IPS-15b (cell line): ENCODE measurements at regions not wholly inside any gene's neighbourhood (a gene's known extent, or its start where the extent isn't known, plus 50 kb on each side); places are given as distances from the start of the nearest gene placed in this dataset.

ENCODE experiments used
- H3K27me3 ChIP-seq: one replicate; pipeline ENCODE4 v1.6.1; 2013; ENCODE audit warnings: low read length; ENCODE audit not compliant: control insufficient read depth, insufficient read depth
- H3K36me3 ChIP-seq: one replicate; pipeline ENCODE4 v1.6.1; 2013; ENCODE audit warnings: low read length; ENCODE audit not compliant: control insufficient read depth, insufficient read depth
- H3K4me1 ChIP-seq: one replicate; pipeline ENCODE4 v1.6.1; 2013; ENCODE audit warnings: mild to moderate bottlenecking, low read length; ENCODE audit not compliant: control insufficient read depth, insufficient read depth
- H3K4me3 ChIP-seq: one replicate; pipeline ENCODE4 v1.5.1; 2013; ENCODE audit warnings: low read depth, low read length
- H3K9ac ChIP-seq: one replicate; pipeline ENCODE4 v1.6.1; 2013; ENCODE audit warnings: low read depth, mild to moderate bottlenecking, low read length
- H3K9me3 ChIP-seq: one replicate; pipeline ENCODE4 v1.6.1; 2013; ENCODE audit warnings: mild to moderate bottlenecking, low read length; ENCODE audit not compliant: control insufficient read depth, insufficient read depth

GRCh38 chr9:16197578-16198370 is 644.9 kb downstream of the CCDC171 start:
- H3K4me3 ChIP-seq = no peak overlapping the region
- H3K9ac ChIP-seq = no peak overlapping the region
- no peaks in the 10 kb centered on the region for H3K27me3 ChIP-seq
- peaks cover 6% of the 10 kb centered on the region for H3K4me1 ChIP-seq
- no peaks in the 10 kb centered on the region for H3K9me3 ChIP-seq
- no peaks in the 10 kb centered on the region for H3K36me3 ChIP-seq

GRCh38 chr9:16198996-16199395 is 646.2 kb downstream of the CCDC171 start:
- H3K9me3 ChIP-seq = no peaks in the 10 kb centered on the region
- peaks cover 3% of the 10 kb centered on the region for H3K4me1 ChIP-seq
- no peaks in the 10 kb centered on the region for H3K27me3 ChIP-seq
- no peak overlapping the region for H3K9ac ChIP-seq
- no peaks in the 10 kb centered on the region for H3K36me3 ChIP-seq
- no peak overlapping the region for H3K4me3 ChIP-seq

DNA sequence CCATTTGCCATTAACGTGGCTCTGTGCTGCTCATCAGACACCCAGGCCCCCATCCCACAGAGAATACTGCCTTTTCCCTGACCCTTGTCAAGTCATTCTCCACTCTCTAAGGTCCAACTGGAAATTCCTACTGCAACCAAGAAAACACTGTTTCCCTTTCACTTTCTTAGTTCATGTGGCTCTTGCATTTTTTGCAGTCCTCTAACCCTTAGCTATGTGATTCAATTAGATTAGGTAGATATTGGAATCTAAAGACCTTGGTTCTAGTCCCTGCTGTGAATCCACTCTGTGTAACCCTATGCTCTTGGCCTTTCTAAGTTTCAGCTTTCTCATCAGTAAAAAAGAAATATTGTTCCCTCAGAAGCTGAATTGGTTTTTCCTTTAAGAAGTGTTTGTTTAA is 649.4 kb downstream of the CCDC171 start:
- Histone ChIP-seq H3K9me3 (no peaks in the 10 kb centered on the region), H3K27me3 (no peaks in the 10 kb centered on the region), H3K9ac (no peak overlapping the region), H3K4me3 (no peak overlapping the region), H3K36me3 (no peaks in the 10 kb centered on the region), H3K4me1 (peaks cover 3% of the 10 kb centered on the region)

DNA sequence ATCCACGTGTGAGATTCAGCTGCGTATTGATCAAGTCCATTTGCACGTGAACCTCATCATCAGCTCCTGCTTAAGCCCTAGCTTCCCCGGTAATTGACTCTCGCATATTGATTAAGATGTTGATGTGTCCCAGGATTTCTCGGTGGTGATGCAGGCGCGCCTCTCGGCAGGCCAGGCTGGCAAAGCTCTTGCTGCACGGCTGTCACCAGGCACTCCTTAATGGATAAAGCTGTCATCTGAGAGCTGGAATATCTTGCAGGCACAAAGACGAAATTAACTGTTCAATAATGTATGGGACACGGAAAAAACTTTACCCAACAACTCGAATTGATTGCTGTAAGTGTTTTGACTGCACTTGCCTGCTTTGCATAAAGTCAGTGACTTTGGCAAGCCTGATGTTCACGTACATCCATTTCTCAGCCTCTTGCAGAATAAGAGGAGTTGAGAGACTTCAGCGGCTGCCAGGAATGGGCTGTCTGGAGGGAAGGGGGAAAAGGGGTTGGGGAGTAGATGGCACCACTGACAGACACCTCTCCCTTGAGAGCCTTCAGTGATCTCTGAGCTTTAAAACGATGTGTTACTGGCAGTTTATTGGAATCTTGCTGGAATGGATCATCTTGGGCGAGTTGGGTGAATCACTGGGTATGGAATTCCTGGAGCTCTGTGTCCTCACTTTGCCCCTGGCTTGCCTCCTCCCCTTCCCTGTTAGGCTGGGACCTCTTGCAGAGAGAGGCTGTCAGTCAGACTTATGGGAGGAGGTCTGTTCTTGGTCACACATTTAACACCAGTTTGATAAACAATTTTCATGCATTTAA is 650.3 kb downstream of the CCDC171 start:
- no peak overlapping the region for H3K4me3 ChIP-seq
- H3K27me3 ChIP-seq = no peaks in the 10 kb centered on the region
- no peak overlapping the region for H3K9ac ChIP-seq
- no peaks in the 10 kb centered on the region for H3K9me3 ChIP-seq
- H3K4me1 ChIP-seq = peaks cover 3% of the 10 kb centered on the region
- H3K36me3 ChIP-seq = no peaks in the 10 kb centered on the region

DNA sequence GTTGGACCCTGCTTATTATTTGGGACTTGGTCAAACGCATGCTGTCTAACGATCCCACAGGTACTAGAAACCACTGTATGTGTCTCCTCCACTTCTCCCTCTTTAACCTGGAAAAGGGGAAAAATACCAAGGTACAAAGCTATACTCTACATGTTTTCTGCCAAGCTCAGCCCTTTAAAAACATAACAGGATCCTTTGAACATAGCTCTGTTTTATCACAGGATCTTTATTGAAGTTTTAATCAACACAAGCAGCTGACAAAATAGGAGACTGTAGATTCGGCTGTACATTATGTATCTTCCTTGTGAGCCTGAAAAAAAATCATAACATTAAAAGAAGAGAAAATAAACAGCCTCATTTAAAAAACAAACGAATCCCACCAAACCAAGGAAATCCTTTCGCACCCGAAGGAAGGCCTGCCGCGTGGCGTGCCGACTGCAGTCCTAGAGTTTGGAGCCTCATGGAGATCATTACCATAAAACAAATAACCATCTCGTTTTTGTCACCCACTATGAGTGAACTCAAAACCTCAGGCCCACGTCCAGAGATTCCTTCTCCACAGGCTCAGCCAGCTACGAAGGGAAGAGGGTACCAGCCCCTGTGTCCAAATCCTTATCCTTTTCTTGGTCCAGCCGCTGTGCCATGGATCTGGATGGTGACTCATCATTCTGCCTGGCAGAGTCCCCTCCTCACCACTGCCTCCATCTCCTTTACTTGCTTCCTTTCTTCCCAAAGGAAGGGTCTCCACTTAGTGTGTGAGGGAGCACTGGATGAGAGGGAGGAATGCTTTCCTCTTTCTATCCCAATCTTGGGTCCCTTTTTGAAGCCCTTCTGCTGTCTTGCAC is 651.1 kb downstream of the CCDC171 start:
- Histone ChIP-seq H3K4me3 (no peak overlapping the region), H3K9me3 (no peaks in the 10 kb centered on the region), H3K36me3 (no peaks in the 10 kb centered on the region), H3K4me1 (peaks cover 3% of the 10 kb centered on the region), H3K27me3 (no peaks in the 10 kb centered on the region), H3K9ac (no peak overlapping the region)

DNA sequence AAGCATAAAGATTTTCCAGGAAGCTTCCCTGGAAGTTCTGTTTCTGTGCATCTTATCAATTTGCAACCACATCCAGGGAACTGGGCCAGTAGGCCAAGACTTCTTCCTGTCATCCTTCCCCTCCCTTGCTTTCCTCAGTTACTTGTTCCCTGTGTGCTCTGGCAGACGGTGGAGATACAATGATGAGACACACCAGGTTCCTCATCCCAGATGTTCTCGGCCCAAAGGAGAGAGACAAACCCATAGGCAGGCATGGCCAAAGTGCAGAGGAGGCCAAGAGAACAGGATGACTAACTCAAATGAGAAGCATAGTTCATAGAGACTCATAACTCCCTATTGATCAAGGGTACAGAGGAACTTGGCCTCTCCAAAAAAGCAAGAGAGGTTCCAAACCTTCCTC is 652.6 kb downstream of the CCDC171 start:
- no peaks in the 10 kb centered on the region for H3K9me3 ChIP-seq
- H3K4me3 ChIP-seq = no peak overlapping the region
- H3K9ac ChIP-seq = no peak overlapping the region
- no peaks in the 10 kb centered on the region for H3K27me3 ChIP-seq
- H3K4me1 ChIP-seq = peaks cover 3% of the 10 kb centered on the region
- H3K36me3 ChIP-seq = no peaks in the 10 kb centered on the region

DNA sequence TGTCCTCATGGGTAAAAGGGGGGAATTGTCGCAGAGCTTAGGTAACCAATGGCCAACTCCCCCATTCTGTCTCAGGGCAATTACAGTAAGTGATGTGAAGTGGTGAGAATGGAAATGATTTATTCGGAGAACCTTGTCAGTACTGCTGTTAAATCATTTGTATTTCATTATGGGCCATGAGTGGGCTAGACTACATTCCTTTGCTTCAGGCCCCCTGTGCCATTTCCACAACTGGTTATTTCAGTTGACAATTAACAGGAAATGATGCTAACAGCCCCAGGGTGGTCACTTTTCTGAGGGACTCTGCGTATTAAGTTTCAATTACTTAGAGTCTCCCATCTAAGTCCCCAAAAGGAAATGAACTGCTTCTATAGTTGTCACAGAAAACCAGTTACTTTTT is 653.7 kb downstream of the CCDC171 start:
- Histone ChIP-seq H3K36me3 (no peaks in the 10 kb centered on the region), H3K4me1 (peaks cover 3% of the 10 kb centered on the region), H3K27me3 (no peaks in the 10 kb centered on the region), H3K9me3 (no peaks in the 10 kb centered on the region), H3K9ac (no peak overlapping the region), H3K4me3 (no peak overlapping the region)

- no peak overlapping the region for H3K4me3 ChIP-seq
- no peaks in the 10 kb centered on the region for H3K36me3 ChIP-seq
- H3K9ac ChIP-seq = no peak overlapping the region
- H3K4me1 ChIP-seq = peaks cover 3% of the 10 kb centered on the region
- H3K9me3 ChIP-seq = no peaks in the 10 kb centered on the region
- H3K27me3 ChIP-seq = no peaks in the 10 kb centered on the region
These were observed 654.3 kb downstream of the CCDC171 start for GRCh38 chr9:16207161-16207560.

- H3K4me1 ChIP-seq = peaks cover 2% of the 10 kb centered on the region
- H3K4me3 ChIP-seq = no peak overlapping the region
- H3K9me3 ChIP-seq = no peaks in the 10 kb centered on the region
- H3K9ac ChIP-seq = no peak overlapping the region
- no peaks in the 10 kb centered on the region for H3K36me3 ChIP-seq
- no peaks in the 10 kb centered on the region for H3K27me3 ChIP-seq
These were observed 657.6 kb downstream of the CCDC171 start for GRCh38 chr9:16210440-16210839.

GRCh38 chr9:16211946-16212345 is 658.5 kb downstream of the BNC2 start:
- H3K9ac ChIP-seq = no peak overlapping the region
- H3K4me3 ChIP-seq = no peak overlapping the region
- H3K9me3 ChIP-seq = no peaks in the 10 kb centered on the region
- no peaks in the 10 kb centered on the region for H3K27me3 ChIP-seq
- peaks cover 2% of the 10 kb centered on the region for H3K4me1 ChIP-seq
- no peaks in the 10 kb centered on the region for H3K36me3 ChIP-seq

DNA sequence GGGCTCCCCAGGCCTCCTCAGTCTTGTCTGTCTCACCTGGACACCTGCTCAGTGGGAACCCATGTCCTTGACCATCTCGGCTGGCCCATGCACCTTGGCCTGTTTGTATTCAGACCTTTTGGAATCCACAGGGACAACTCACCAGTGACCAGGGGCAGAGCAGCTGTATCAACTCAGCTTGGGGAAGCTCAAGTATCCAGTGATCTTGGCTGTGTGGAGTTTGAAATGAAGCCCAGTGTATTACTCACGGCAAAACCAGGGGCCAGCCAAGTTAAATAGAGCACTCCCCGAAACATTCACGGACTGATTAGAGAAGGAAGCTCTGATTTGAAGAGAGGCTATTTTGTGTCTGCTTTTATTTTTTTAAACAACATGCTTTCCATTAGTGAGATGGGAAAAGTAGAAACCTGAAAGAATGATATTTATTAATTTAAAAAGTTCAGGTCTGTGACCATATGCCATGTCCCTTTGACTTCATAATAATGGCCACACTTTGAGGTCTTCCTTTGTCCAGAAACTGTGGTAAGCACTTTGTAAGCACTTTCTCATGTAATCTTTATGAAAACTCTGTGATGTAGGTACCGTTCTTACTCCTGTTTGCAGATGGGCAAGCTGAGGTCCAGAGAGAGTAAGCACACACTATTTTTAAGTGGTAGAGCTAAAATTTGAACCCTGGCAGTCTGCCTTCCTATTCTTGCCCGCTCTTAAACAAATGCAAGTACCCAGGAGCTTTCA is 656.5 kb downstream of the BNC2 start:
- H3K4me1 ChIP-seq = peaks cover 2% of the 10 kb centered on the region
- H3K27me3 ChIP-seq = no peaks in the 10 kb centered on the region
- H3K9ac ChIP-seq = no peak overlapping the region

More for the DNA sequence above, 656.5 kb downstream of the BNC2 start:
- Histone ChIP-seq H3K36me3 (no peaks in the 10 kb centered on the region), H3K9me3 (no peaks in the 10 kb centered on the region), H3K4me3 (no peak overlapping the region)
